Peyer's patch (tissue), 4 donors: ENCODE measurements at regions not wholly inside any gene's neighbourhood (a gene's known extent, or its start where the extent isn't known, plus 50 kb on each side); places are given as distances from the start of the nearest gene placed in this dataset.

Experiments
- DNase-seq, 3 donors: peaks; one replicate each; pipeline ENCODE4 v3.0.0-alpha.2; 2017 to 2019
- H3K27ac ChIP-seq, 4 donors: fragments of 200-600 bp; sonication (generic); one replicate each; pipeline ENCODE4 v1.5.1; 2016 to 2019
- H3K27me3 ChIP-seq, 2 donors: fragments of 200-600 bp; sonication (generic); one replicate each; pipeline ENCODE4 v1.5.1; 2019
- H3K36me3 ChIP-seq, 3 donors: fragments of 200-600 bp; sonication (generic); one replicate each; pipeline ENCODE4 v1.5.1; 2016 to 2019
- H3K4me1 ChIP-seq, 4 donors: fragments of 200-600 bp; sonication (generic); one replicate each; pipeline ENCODE4 v1.5.1; 2016 to 2019
- H3K4me3 ChIP-seq, 4 donors: fragments of 200-600 bp; sonication (generic); 1 replicate in 3 of 4; 2 replicates in 1 of 4; pipeline ENCODE4 v1.5.1; 2016 to 2019; ENCODE audit warnings: mild to moderate bottlenecking in 1 of 4
- H3K9me3 ChIP-seq, 4 donors: fragments of 200-600 bp; sonication (generic); one replicate each; pipeline ENCODE4 v1.5.1; 2016 to 2019; ENCODE audit warnings: mild to moderate bottlenecking in 1 of 4
- POLR2A ChIP-seq, 2 donors: fragments of 450-650 bp; IDR thresholded peaks; one replicate each; pipeline ENCODE4 v1.5.1; 2017; ENCODE audit warnings: antibody characterized with exemption in 2 of 2, mild to moderate bottlenecking in 2 of 2, moderate library complexity in 2 of 2
- TF ChIP-seq, protein P1 (sequence below), 6 experiments: fragments of 450-650 bp in 4 of 6; fragments of 200-600 bp in 2 of 6; sonication (generic) in 1 of 6; IDR thresholded peaks; one replicate each; pipeline ENCODE4 v1.5.1; 2017 to 2019; ENCODE audit warnings: antibody characterized with exemption in 6 of 6, mild to moderate bottlenecking in 3 of 6, moderate library complexity in 1 of 6

DNA sequence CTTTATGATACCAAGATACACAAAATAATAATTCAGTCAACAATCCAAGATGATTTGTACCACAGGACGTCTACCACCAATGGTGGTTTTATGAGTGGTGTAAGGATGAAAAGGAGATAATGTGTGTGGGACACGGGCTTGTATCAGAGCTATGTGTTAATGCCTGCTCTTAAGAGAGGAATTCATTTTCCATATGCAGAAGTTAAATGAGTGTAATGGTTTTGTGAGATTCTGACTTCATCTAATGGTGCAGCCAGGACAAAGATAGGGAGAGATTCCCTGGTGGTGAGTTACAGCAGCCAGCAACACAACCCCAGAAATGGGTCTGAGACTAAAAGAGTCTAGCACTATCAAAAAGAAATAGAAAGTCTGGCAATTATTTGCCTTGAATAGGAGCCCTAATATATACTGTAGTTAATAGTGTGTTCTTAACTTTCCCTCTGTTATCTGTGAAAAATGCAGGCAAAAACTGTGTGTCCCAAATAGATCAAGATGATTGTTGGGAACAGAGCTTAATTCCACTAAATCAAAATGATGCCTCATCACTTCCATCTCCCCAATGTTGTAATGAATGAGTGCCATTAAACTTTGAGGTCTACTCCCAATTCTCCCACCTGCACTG, 455.0 kb upstream of the TCF4 start:
- TF ChIP-seq, protein P1, sequence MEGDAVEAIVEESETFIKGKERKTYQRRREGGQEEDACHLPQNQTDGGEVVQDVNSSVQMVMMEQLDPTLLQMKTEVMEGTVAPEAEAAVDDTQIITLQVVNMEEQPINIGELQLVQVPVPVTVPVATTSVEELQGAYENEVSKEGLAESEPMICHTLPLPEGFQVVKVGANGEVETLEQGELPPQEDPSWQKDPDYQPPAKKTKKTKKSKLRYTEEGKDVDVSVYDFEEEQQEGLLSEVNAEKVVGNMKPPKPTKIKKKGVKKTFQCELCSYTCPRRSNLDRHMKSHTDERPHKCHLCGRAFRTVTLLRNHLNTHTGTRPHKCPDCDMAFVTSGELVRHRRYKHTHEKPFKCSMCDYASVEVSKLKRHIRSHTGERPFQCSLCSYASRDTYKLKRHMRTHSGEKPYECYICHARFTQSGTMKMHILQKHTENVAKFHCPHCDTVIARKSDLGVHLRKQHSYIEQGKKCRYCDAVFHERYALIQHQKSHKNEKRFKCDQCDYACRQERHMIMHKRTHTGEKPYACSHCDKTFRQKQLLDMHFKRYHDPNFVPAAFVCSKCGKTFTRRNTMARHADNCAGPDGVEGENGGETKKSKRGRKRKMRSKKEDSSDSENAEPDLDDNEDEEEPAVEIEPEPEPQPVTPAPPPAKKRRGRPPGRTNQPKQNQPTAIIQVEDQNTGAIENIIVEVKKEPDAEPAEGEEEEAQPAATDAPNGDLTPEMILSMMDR (IDR thresholded peaks at IDR 0.05) = no peak
- no peak for TF ChIP-seq POLR2A (IDR thresholded peaks at IDR 0.05)
- no peaks in the 10 kb centered on the region for H3K36me3 ChIP-seq
- no peak overlapping the region for H3K27ac ChIP-seq
- H3K4me1 ChIP-seq = no peaks in the 10 kb centered on the region
- DNase-seq = no peak
- peaks cover 0 to 3% (median 2%) of the 10 kb centered on the region in 4 donors for H3K9me3 ChIP-seq
- H3K4me3 ChIP-seq = no peak overlapping the region
- H3K27me3 ChIP-seq = no peaks in the 10 kb centered on the region

- Histone ChIP-seq H3K27ac (no peak overlapping the region), H3K36me3 (no peaks in the 10 kb centered on the region), H3K27me3 (no peaks in the 10 kb centered on the region), H3K9me3 (no peaks in the 10 kb centered on the region), H3K4me3 (no peak overlapping the region), H3K4me1 (no peaks in the 10 kb centered on the region)
- no peak for DNase-seq
- no peak for TF ChIP-seq POLR2A (IDR thresholded peaks at IDR 0.05)
- TF ChIP-seq, protein P1 (IDR thresholded peaks at IDR 0.05) = no peak
These were observed 450.4 kb upstream of the TCF4 start for GRCh38 chr18:56038171-56039030.

DNA sequence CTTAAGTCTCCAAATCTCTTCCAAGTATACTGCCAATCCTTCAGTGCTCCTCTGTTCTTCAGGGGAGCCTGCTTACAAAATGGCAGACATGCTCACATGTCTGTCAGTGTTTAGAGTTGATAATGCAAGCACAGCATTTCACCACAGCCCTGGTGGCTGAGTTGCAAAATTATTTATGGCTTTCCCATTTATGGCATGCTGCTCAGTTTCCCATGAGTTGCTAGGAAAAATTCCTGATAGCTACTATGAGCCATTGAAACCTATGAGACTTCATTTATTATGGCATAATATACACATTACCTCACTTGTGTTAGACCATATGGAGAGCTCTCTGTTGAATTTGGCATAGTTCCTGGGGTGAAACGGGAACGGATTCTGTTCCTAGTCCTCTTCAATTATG, 448.7 kb upstream of the TCF4 start:
- no peaks in the 10 kb centered on the region for H3K36me3 ChIP-seq

DNA sequence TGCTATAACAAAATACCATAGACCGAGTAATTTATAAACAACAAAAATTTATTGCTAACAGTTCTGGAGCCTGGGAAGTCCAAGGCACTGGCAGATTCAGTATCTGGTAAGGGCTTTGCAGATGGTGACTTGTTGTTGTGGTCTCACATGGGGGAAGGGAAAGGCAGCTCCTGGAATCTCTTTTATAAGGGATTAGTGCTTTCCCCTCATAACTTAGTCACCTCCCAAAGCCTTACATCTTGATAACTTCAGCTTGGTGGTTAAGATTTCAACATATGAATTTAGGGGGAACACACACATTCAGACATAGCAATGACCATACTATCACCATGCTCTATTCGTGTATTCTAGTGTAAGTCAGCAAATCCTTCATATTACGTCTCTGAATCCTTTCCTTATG, 447.6 kb upstream of the TCF4 start:
- Histone ChIP-seq H3K4me3 (no peak overlapping the region), H3K36me3 (no peaks in the 10 kb centered on the region), H3K27ac (no peak overlapping the region), H3K4me1 (no peaks in the 10 kb centered on the region), H3K9me3 (no peaks in the 10 kb centered on the region), H3K27me3 (no peaks in the 10 kb centered on the region)
- DNase-seq = no peak
- no peak for TF ChIP-seq POLR2A (IDR thresholded peaks at IDR 0.05)
- TF ChIP-seq, protein P1 (IDR thresholded peaks at IDR 0.05) = no peak

More for the DNA sequence above, 448.7 kb upstream of the TCF4 start:
- Histone ChIP-seq H3K9me3 (no peaks in the 10 kb centered on the region), H3K4me3 (no peak overlapping the region), H3K27ac (no peak overlapping the region), H3K27me3 (no peaks in the 10 kb centered on the region), H3K4me1 (no peaks in the 10 kb centered on the region)
- no peak for TF ChIP-seq POLR2A (IDR thresholded peaks at IDR 0.05)
- TF ChIP-seq, protein P1 (IDR thresholded peaks at IDR 0.05) = no peak
- no peak for DNase-seq

DNA sequence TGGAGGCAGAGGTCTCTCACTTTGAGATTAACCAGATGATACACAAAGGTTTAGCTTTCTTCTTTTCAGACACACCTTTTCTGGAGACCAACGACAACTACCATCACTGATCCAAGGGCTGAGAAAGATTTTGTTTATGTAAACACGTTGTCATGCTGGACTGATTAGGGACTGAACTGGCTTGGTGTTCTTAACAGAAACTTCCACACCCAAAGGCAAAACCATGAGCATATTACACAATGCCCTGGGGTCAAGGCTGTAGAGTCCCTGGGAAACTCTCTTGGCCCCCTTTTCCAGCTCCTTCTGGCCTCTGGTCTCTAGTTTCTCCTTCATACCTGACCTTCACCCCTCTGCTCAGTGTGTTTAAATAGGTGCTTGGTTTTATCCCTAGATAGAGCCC, 447.0 kb upstream of the TCF4 start:
- H3K9me3 ChIP-seq = no peaks in the 10 kb centered on the region
- H3K27ac ChIP-seq = no peak overlapping the region
- H3K4me3 ChIP-seq = no peak overlapping the region
- TF ChIP-seq, protein P1 (IDR thresholded peaks at IDR 0.05) = no peak
- no peak for TF ChIP-seq POLR2A (IDR thresholded peaks at IDR 0.05)
- H3K4me1 ChIP-seq = no peaks in the 10 kb centered on the region
- H3K27me3 ChIP-seq = no peaks in the 10 kb centered on the region
- DNase-seq = no peak
- H3K36me3 ChIP-seq = no peaks in the 10 kb centered on the region
